ENCODE measurements at regions not wholly inside any gene's neighbourhood (a gene's known extent, or its start where the extent isn't known, plus 50 kb on each side); places are given as distances from the start of the nearest gene placed in this dataset.

DNA sequence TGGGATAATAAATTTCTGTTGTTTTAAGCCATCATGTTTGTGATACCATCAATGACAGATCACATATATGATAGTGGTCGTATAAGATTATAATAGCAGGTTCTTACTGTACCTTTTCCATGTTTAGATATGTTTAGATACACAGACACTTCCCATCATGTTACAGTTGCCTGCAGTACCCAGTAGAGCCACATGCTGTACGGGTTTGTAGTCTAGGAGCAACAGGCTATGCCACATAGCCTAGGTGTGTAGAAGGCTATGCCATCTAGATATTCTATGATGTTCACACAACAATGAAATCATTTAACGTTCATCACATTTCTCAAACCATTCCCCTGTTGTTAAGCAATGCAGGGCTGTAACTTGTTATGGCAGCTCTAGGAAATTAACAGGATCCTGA, 132.9 kb upstream of the SH3BP4 start:
- Histone ChIP-seq H3K27me3 (no peaks in the 10 kb centered on the region), H3K4me1 (no peaks in the 10 kb centered on the region), H3K9me3 (no peaks in the 10 kb centered on the region), H3K27ac (no peak overlapping the region), H3K36me3 (no peaks in the 10 kb centered on the region), H3K4me3 (no peak overlapping the region)
- TF ChIP-seq, protein P1, sequence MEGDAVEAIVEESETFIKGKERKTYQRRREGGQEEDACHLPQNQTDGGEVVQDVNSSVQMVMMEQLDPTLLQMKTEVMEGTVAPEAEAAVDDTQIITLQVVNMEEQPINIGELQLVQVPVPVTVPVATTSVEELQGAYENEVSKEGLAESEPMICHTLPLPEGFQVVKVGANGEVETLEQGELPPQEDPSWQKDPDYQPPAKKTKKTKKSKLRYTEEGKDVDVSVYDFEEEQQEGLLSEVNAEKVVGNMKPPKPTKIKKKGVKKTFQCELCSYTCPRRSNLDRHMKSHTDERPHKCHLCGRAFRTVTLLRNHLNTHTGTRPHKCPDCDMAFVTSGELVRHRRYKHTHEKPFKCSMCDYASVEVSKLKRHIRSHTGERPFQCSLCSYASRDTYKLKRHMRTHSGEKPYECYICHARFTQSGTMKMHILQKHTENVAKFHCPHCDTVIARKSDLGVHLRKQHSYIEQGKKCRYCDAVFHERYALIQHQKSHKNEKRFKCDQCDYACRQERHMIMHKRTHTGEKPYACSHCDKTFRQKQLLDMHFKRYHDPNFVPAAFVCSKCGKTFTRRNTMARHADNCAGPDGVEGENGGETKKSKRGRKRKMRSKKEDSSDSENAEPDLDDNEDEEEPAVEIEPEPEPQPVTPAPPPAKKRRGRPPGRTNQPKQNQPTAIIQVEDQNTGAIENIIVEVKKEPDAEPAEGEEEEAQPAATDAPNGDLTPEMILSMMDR (IDR thresholded peaks at IDR 0.05) = no peak
- TF ChIP-seq EP300 (IDR thresholded peaks at IDR 0.05; ENCODE audit: low read depth) (no peak), POLR2AphosphoS5 (IDR thresholded peaks at IDR 0.05) (no peak), POLR2A (IDR thresholded peaks at IDR 0.05) (no peak)
- intact Hi-C loops (cut with DNase I; ENCODE audit: low total_unique reads) (no loop called here), in situ Hi-C loops (cut with MboI; ENCODE audit: low pct_ligation_motif_present in 1 of 4, low pct_unique_long_range_greater_than_20kb in 1 of 4, low sequenced_read_pairs in 3 of 4) (no loop called here)
- 70 to 93% methylated on average over 2 to 3 of the region's 3 CpGs for WGBS, 2 donors (ENCODE audit: low coverage in 1 of 2)
- no peak for DNase-seq

GRCh38 chr2:234816491-234816890, 135.3 kb upstream of the SH3BP4 start:
- TF ChIP-seq POLR2AphosphoS5 (IDR thresholded peaks at IDR 0.05) (no peak), POLR2A (IDR thresholded peaks at IDR 0.05) (no peak), EP300 (IDR thresholded peaks at IDR 0.05; ENCODE audit: low read depth) (no peak)
- TF ChIP-seq, protein P1 (IDR thresholded peaks at IDR 0.05) = no peak
- H3K27me3 ChIP-seq = no peaks in the 10 kb centered on the region
- in situ Hi-C loops (cut with MboI; ENCODE audit: low pct_ligation_motif_present in 1 of 4, low pct_unique_long_range_greater_than_20kb in 1 of 4, low sequenced_read_pairs in 3 of 4) = no loop called here
- intact Hi-C loops (cut with DNase I; ENCODE audit: low total_unique reads) = no loop called here
- no peaks in the 10 kb centered on the region for H3K36me3 ChIP-seq
- no peak for DNase-seq
- no peak overlapping the region for H3K27ac ChIP-seq
- H3K9me3 ChIP-seq = no peaks in the 10 kb centered on the region
- H3K4me1 ChIP-seq = no peaks in the 10 kb centered on the region
- 71 to 80% methylated on average over 9 to 10 of the region's 10 CpGs for WGBS, 2 donors (ENCODE audit: low coverage in 1 of 2)
- no peak overlapping the region for H3K4me3 ChIP-seq

- H3K36me3 ChIP-seq = no peaks in the 10 kb centered on the region
- H3K27ac ChIP-seq = no peak overlapping the region
- intact Hi-C loops (cut with DNase I; ENCODE audit: low total_unique reads) (no loop called here), in situ Hi-C loops (cut with MboI; ENCODE audit: low pct_ligation_motif_present in 1 of 4, low pct_unique_long_range_greater_than_20kb in 1 of 4, low sequenced_read_pairs in 3 of 4) (no loop called here)
- TF ChIP-seq POLR2A (IDR thresholded peaks at IDR 0.05) = no peak
- 69 to 87% methylated on average over 3 to 4 of the region's 4 CpGs for WGBS, 2 donors (ENCODE audit: low coverage in 1 of 2)
- H3K27me3 ChIP-seq = no peaks in the 10 kb centered on the region
- no peaks in the 10 kb centered on the region for H3K4me1 ChIP-seq
- no peaks in the 10 kb centered on the region for H3K9me3 ChIP-seq
- no peak for DNase-seq
- no peak overlapping the region for H3K4me3 ChIP-seq
These were observed 135.8 kb upstream of the SH3BP4 start for GRCh38 chr2:234816056-234816455.

DNA sequence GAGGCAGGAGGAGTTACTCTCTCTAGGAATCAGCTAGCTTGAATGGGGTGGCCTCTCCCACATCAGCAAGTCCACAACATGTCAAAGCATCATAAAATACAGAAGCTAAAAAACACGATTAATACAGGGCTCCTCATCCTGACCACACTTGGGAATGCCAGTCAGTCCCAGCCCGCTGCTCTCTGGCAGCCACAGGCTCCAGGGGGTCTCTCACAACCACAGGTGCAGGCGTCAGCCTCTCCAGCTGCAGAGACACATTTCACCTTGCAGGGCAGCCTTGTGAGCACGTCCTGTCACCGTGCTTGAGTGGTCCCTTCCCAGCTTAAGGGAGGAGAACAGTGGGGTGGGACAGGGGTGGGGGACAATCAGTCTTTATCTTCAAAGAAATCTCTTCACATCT, 137.4 kb upstream of the SH3BP4 start:
- 67% methylated on average over 3 of the region's 5 CpGs; no CpG with 5 or more reads in 1 of the 2 donors for WGBS, 2 donors (ENCODE audit: low coverage in 1 of 2)
- no peaks in the 10 kb centered on the region for H3K36me3 ChIP-seq
- no peaks in the 10 kb centered on the region for H3K9me3 ChIP-seq
- TF ChIP-seq, protein P1 (IDR thresholded peaks at IDR 0.05) = no peak
- no peak for TF ChIP-seq POLR2AphosphoS5 (IDR thresholded peaks at IDR 0.05)
- no peak for TF ChIP-seq EP300 (IDR thresholded peaks at IDR 0.05; ENCODE audit: low read depth)
- no peak for TF ChIP-seq POLR2A (IDR thresholded peaks at IDR 0.05)
- intact Hi-C loops (cut with DNase I; ENCODE audit: low total_unique reads) = no loop called here
- H3K4me1 ChIP-seq = no peaks in the 10 kb centered on the region
- H3K4me3 ChIP-seq = no peak overlapping the region
- no peaks in the 10 kb centered on the region for H3K27me3 ChIP-seq
- DNase-seq = no peak
- in situ Hi-C loops (cut with MboI; ENCODE audit: low pct_ligation_motif_present in 1 of 4, low pct_unique_long_range_greater_than_20kb in 1 of 4, low sequenced_read_pairs in 3 of 4) = no loop called here
- H3K27ac ChIP-seq = no peak overlapping the region

DNA sequence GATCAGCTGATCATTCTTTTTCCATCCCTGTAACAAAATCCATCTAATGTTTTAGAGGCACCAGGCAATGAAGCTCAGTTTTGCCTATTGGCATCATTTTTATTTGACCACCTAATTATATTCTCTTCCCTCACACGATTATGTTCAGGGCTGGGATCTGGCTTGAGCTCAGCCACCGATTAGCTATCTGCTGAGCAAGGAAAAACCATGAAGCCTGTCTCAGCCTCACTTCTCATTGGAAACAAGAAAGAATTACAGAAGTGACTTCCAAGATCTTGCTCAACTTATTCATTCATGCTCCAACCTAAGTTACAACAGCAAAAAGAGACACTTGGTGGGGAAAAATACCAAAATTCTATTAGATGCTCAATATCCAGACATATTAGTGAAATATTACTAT, 139.0 kb upstream of the SH3BP4 start:
- Histone ChIP-seq H3K27ac (no peak overlapping the region), H3K27me3 (no peaks in the 10 kb centered on the region), H3K36me3 (no peaks in the 10 kb centered on the region), H3K9me3 (no peaks in the 10 kb centered on the region), H3K4me3 (no peak overlapping the region), H3K4me1 (no peaks in the 10 kb centered on the region)
- WGBS, 2 donors (ENCODE audit: low coverage in 1 of 2) = 40 to 66% methylated on average over 1 to 2 of the region's 2 CpGs
- intact Hi-C loops (cut with DNase I; ENCODE audit: low total_unique reads) (no loop called here), in situ Hi-C loops (cut with MboI; ENCODE audit: low pct_ligation_motif_present in 1 of 4, low pct_unique_long_range_greater_than_20kb in 1 of 4, low sequenced_read_pairs in 3 of 4) (no loop called here)
- DNase-seq = no peak
- no peak for TF ChIP-seq EP300 (IDR thresholded peaks at IDR 0.05; ENCODE audit: low read depth)
- TF ChIP-seq POLR2AphosphoS5 (IDR thresholded peaks at IDR 0.05) = no peak
- no peak for TF ChIP-seq POLR2A (IDR thresholded peaks at IDR 0.05)
- TF ChIP-seq, protein P1 (IDR thresholded peaks at IDR 0.05) = no peak

Data from transverse colon (tissue), 4 donors.